ENCODE measurements at regions not wholly inside any gene's neighbourhood (a gene's known extent, or its start where the extent isn't known, plus 50 kb on each side); places are given as distances from the start of the nearest gene placed in this dataset.

- no peaks in the 10 kb centered on the region for H3F3A ChIP-seq (ENCODE audit: insufficient read depth, low read length)
- no peak for DNase-seq
- H3K27me3 ChIP-seq (replicated peaks; ENCODE audit: insufficient read depth, low read length) = no peaks in the 10 kb centered on the region
- H2AFZ ChIP-seq (ENCODE audit: low read length) = no peak overlapping the region
- H3K4me3 ChIP-seq (ENCODE audit: low read length) = no peak overlapping the region
- no peaks in the 10 kb centered on the region for H3K4me1 ChIP-seq (ENCODE audit: low read length)
- H3K9me3 ChIP-seq (replicated peaks; ENCODE audit: insufficient read depth, low read length) = no peaks in the 10 kb centered on the region
- no peaks in the 10 kb centered on the region for H3K79me2 ChIP-seq (ENCODE audit: low read length)
- no peak overlapping the region for H3K27ac ChIP-seq (ENCODE audit: low read length)
- H3K9me2 ChIP-seq (replicated peaks; ENCODE audit: insufficient read depth, low read length) = no peaks in the 10 kb centered on the region
- H3K9ac ChIP-seq (ENCODE audit: low read length) = no peak overlapping the region
- no peaks in the 10 kb centered on the region for H4K20me1 ChIP-seq (ENCODE audit: insufficient read depth, low read length)
- H3K4me2 ChIP-seq (ENCODE audit: low read depth, low read length) = no peak overlapping the region
- no peak for TF ChIP-seq EZH2phosphoT487 (IDR thresholded peaks at IDR 0.05; ENCODE audit: low read length)
- no peak for TF ChIP-seq CTCF (IDR thresholded peaks at IDR 0.05; ENCODE audit: low read length)
- H3K36me3 ChIP-seq (replicated peaks; ENCODE audit: insufficient read depth, low read length) = no peaks in the 10 kb centered on the region
Observed at GRCh38 chr3:188947401-188948280, 224.1 kb upstream of the TPRG1 start.

GRCh38 chr3:188948281-188948996, 223.3 kb upstream of the TPRG1 start:
- TF ChIP-seq EZH2phosphoT487 (IDR thresholded peaks at IDR 0.05; ENCODE audit: low read length) (no peak), CTCF (IDR thresholded peaks at IDR 0.05; ENCODE audit: low read length) (no peak), EZH2 (optimal IDR thresholded peaks at IDR 0.05; ENCODE audit: low read depth, low read length) (no peak)

GRCh38 chr3:188948997-188949389, 222.8 kb upstream of the TPRG1 start:
- Histone ChIP-seq H3K4me3 (ENCODE audit: low read length) (no peak overlapping the region), H3K4me2 (ENCODE audit: low read depth, low read length) (no peak overlapping the region), H3K9ac (ENCODE audit: low read length) (no peak overlapping the region), H3K9me2 (replicated peaks; ENCODE audit: insufficient read depth, low read length) (no peaks in the 10 kb centered on the region), H3K36me3 (replicated peaks; ENCODE audit: insufficient read depth, low read length) (no peaks in the 10 kb centered on the region), H3K79me2 (ENCODE audit: low read length) (no peaks in the 10 kb centered on the region), H3F3A (ENCODE audit: insufficient read depth, low read length) (no peaks in the 10 kb centered on the region), H3K4me1 (ENCODE audit: low read length) (no peaks in the 10 kb centered on the region), H2AFZ (ENCODE audit: low read length) (no peak overlapping the region), H3K27me3 (replicated peaks; ENCODE audit: insufficient read depth, low read length) (no peaks in the 10 kb centered on the region), H4K20me1 (ENCODE audit: insufficient read depth, low read length) (no peaks in the 10 kb centered on the region), H3K27ac (ENCODE audit: low read length) (no peak overlapping the region), H3K9me3 (replicated peaks; ENCODE audit: insufficient read depth, low read length) (no peaks in the 10 kb centered on the region)
- TF ChIP-seq EZH2 (optimal IDR thresholded peaks at IDR 0.05; ENCODE audit: low read depth, low read length) (no peak), CTCF (IDR thresholded peaks at IDR 0.05; ENCODE audit: low read length) (no peak), EZH2phosphoT487 (IDR thresholded peaks at IDR 0.05; ENCODE audit: low read length) (no peak)
- no peak for DNase-seq

More at GRCh38 chr3:188948281-188948996, 223.3 kb upstream of the TPRG1 start:
- H4K20me1 ChIP-seq (ENCODE audit: insufficient read depth, low read length) = no peaks in the 10 kb centered on the region
- no peaks in the 10 kb centered on the region for H3K9me3 ChIP-seq (replicated peaks; ENCODE audit: insufficient read depth, low read length)
- H3K4me1 ChIP-seq (ENCODE audit: low read length) = no peaks in the 10 kb centered on the region
- H3K36me3 ChIP-seq (replicated peaks; ENCODE audit: insufficient read depth, low read length) = no peaks in the 10 kb centered on the region
- no peak overlapping the region for H2AFZ ChIP-seq (ENCODE audit: low read length)
- H3K9ac ChIP-seq (ENCODE audit: low read length) = no peak overlapping the region
- H3K79me2 ChIP-seq (ENCODE audit: low read length) = no peaks in the 10 kb centered on the region
- no peak overlapping the region for H3K4me2 ChIP-seq (ENCODE audit: low read depth, low read length)
- no peak for DNase-seq
- no peak overlapping the region for H3K27ac ChIP-seq (ENCODE audit: low read length)
- H3K9me2 ChIP-seq (replicated peaks; ENCODE audit: insufficient read depth, low read length) = no peaks in the 10 kb centered on the region
- H3K4me3 ChIP-seq (ENCODE audit: low read length) = no peak overlapping the region
- H3F3A ChIP-seq (ENCODE audit: insufficient read depth, low read length) = no peaks in the 10 kb centered on the region
- H3K27me3 ChIP-seq (replicated peaks; ENCODE audit: insufficient read depth, low read length) = no peaks in the 10 kb centered on the region
